Left ventricle myocardium superior (tissue), 1 donor: ENCODE measurements at regions not wholly inside any gene's neighbourhood (a gene's known extent, or its start where the extent isn't known, plus 50 kb on each side); places are given as distances from the start of the nearest gene placed in this dataset.

ENCODE experiments used
- ATAC-seq: fragments of 200-7000 bp; cut with Tn5 transposase; one replicate; pipeline ENCODE4 v1.9.1; 2020; ENCODE audit warnings: mild to moderate bottlenecking, moderate library complexity
- DNase-seq: peaks from one replicate; pipeline ENCODE4 v3.0.0-alpha.2; 2020
- intact Hi-C: fragments of 100-400 bp; cut with micrococcal nuclease; formaldehyde crosslinking; loops from one replicate; pipeline ENCODE4 v1.11.0; 2022
- donor health status: DM: no; HTN: yes; CAD: no; lungs with severe emphysema.

GRCh38 chr14:42703501-42703900 lies 1096.8 kb downstream of the LRFN5 start:
- DNase-seq = no peak
- no peak for ATAC-seq
- intact Hi-C loops = no loop called here

DNA sequence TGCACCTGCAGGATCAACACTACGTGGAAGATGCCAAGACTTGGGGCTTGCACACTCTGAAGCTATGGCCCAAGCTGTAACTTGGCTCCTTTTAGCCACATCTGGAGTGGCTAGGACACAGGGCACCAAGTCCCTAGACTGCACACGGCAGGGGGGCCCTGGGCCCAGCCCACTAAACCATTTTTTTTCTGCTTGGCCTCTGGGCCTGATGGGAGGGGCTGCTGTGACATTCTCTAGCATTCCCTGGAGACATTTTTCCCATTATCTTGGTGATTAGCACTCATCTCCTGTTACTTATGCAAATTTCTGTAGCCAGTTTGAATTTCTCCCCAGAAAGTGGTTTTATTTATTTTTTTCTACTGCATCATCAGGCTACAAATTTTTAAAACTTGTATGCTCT lies 1080.7 kb downstream of the LRFN5 start:
- ATAC-seq (no peak), DNase-seq (no peak)
- intact Hi-C loops = no loop called here

GRCh38 chr14:42683707-42684106 lies 1077.0 kb downstream of the LRFN5 start:
- ATAC-seq (no peak), DNase-seq (no peak)
- intact Hi-C loops = no loop called here

- intact Hi-C loops = no loop called here
- no peak for DNase-seq
- ATAC-seq = no peak
Observed at GRCh38 chr14:42676636-42677035, 1070.0 kb downstream of the LRFN5 start.

DNA sequence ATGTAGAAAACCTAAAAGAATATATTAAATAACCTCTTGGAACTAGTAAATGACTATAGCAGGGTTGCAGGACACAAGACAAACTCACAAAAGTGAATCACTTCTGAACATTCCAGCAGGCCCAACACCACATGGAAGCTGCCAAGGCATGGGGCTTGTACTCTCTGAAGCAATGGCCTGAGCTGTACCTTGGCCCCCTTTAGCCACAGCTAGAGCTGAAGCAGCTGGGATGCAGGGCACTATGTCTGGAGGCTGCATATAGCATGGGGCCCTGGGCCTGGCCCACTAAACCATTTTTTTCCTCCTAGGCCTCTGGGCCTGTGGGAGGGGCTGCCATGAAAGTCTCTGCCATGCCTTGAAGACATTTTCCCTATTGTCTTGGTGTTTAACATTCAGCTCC lies 1067.3 kb downstream of the LRFN5 start:
- DNase-seq = no peak
- ATAC-seq = no peak
- intact Hi-C loops = no loop called here

DNA sequence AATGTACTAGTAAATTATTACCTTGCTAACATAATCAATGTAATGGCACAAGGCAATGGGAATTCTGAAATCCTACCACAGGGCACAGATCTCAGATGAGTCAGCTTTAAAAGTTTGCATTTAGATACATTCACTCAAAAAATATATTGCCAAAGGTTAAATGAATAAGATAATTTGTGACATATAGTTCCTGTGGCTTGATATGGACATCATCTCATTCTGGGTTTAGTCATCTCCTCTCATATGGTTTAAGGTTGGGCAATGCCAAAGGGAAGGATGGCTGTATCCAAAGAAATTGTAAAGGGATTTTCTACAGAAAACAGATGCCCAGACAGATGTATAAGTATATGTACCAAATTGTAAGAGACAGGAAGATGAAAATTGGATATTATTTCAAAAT lies 1065.0 kb downstream of the LRFN5 start:
- no peak for DNase-seq
- intact Hi-C loops = no loop called here
- no peak for ATAC-seq

DNA sequence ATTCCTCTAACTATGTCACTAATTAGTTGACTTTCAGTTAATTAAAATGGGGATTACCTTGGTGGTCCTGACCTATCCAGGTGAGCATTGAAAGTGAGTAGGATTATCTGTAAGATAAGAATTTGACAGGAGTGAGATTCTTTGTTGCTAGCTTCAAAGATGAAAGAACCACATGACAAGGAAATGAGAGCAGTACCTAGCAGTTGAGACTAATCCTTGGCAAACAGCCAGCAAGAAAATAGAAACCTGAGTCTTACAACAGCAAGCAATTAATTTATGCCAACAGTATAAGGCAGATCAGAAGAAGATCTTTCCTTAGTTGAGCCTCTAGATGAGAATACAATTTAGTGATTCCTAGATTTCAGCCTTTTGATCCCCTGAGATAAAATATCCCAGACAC lies 1058.4 kb downstream of the LRFN5 start:
- intact Hi-C loops = no loop called here
- DNase-seq = no peak

DNA sequence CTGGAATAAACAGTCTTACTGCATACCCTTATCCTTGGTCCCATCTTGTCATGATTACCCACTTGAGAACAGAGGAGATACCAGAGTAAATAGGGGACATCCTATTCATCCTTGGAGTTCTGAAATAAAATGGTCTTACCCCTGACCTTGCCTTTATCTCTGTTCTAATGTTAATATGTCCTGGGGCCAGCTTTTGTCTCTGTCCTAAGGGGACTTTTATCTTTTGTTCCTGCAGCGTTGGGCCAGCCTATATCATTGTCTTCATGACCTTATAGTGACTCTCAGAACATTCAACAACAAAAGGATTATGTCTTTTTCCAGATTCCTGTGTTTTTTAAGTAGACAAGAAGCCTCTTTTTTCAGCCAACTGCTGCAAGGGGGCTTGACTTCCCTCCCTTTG lies 1057.5 kb downstream of the LRFN5 start:
- DNase-seq = no peak
- no peak for ATAC-seq
- intact Hi-C loops = no loop called here

More for the DNA sequence above, 1058.4 kb downstream of the LRFN5 start:
- no peak for ATAC-seq

DNA sequence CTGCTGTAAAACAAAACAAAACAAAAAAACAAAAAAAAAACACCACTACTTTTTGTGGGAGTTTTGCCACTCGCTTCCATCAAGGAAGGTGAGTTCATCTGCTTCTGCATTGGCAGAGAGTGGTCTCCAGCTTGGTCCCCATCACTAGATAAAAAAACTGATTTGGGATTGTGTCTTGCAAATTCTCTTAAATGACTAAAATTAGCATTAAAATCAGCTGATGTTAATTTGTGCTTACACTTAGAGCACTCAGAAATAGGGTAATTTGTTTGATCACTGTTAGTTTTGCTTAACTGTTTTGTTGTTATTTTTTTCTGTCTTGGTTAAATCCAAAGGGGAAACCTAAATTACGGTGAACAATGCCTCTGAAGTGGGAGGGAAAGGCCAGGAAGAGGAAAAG lies 1048.0 kb downstream of the LRFN5 start:
- DNase-seq (no peak), ATAC-seq (no peak)
- intact Hi-C loops = no loop called here

- intact Hi-C loops = no loop called here
- ATAC-seq (no peak), DNase-seq (no peak)
Observed at GRCh38 chr14:42642787-42643186, 1036.1 kb downstream of the LRFN5 start.

GRCh38 chr14:42633504-42634095 lies 1026.9 kb downstream of the LRFN5 start:
- DNase-seq (no peak), ATAC-seq (no peak)
- intact Hi-C loops = no loop called here

GRCh38 chr14:42629553-42629952 lies 1022.9 kb downstream of the LRFN5 start:
- ATAC-seq (no peak), DNase-seq (no peak)
- intact Hi-C loops = no loop called here

- DNase-seq (no peak), ATAC-seq (no peak)
- intact Hi-C loops = no loop called here
Observed at GRCh38 chr14:42628602-42629001, 1021.9 kb downstream of the LRFN5 start.

- no peak for ATAC-seq
- intact Hi-C loops = no loop called here
Observed at GRCh38 chr14:42626986-42627385, 1020.3 kb downstream of the LRFN5 start.

DNA sequence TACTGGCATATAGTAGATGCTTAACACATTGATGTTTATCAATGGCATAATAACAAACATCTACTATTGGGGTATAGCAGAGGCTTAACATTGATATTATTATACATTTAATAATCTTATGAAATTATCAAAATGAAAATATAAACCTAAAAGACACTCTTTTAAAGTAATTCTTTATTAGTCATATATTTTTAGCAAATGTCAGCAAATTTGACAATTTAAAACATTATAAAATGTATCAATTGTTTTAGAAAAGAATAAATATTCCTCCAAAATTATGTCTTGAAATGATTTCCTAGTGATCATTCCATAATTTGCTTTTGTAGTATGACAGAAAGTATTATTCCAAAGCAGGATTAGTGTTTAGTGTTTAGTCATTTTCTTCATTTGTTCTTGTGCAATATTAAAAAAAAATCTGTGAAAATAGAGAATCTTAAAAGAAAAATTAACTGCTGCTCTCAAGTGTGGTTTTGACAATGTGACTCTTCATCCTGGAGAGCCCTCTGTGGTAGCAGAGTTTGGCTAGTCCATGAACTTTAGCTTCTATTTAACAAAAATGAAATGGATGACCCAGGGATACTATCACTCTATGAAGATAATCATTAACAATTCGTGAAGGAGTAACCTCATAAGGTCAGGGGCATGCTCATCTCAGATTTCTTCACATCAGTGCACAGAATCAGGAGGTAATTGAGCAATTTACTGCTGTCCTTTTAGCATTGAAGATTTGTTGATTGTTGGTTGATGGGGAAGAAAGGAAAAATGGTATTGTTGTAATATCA lies 1018.5 kb downstream of the LRFN5 start:
- intact Hi-C loops = no loop called here
- DNase-seq = no peak
- ATAC-seq = no peak

More at GRCh38 chr14:42626986-42627385, 1020.3 kb downstream of the LRFN5 start:
- no peak for DNase-seq

DNA sequence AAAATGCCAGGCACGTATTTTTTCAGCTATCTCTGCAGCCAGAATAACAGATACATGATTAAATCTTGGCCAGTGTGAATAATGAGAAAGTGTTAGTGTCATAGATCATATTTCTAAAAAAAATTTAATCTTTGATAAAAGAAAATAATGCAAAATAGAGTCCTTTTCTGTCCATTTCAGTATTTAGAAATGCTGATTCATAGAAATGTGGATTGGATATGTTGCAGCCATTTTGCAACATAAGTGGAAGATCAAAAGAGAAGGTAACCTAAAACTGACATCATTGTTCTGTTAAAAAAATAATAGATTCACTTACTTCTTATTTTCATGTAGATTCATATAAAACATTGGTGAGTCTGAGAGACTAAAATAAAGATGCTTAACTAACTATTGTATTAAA lies 1010.3 kb downstream of the LRFN5 start:
- intact Hi-C loops = no loop called here
- DNase-seq = no peak
- no peak for ATAC-seq

DNA sequence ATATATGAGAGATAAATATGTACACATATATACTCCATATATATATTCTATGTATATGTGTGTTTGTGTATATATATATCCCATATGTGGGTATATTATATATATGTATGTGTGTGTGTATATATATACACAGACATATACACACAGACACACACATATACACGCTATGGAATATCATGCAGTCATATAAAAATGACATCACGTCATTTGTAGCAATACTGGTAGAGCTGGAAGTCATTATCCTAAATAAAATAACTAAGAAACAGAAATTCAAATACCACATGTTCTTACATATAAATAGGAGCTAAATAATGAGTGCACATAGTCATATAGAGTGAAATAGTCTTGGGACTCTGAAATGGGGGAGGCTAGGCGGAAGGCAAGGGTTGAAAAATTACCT lies 1000.2 kb downstream of the LRFN5 start:
- intact Hi-C loops = no loop called here
- ATAC-seq = no peak
- DNase-seq = no peak

GRCh38 chr14:42602336-42602845 lies 995.7 kb downstream of the LRFN5 start:
- DNase-seq = no peak
- intact Hi-C loops = no loop called here
- ATAC-seq = no peak

DNA sequence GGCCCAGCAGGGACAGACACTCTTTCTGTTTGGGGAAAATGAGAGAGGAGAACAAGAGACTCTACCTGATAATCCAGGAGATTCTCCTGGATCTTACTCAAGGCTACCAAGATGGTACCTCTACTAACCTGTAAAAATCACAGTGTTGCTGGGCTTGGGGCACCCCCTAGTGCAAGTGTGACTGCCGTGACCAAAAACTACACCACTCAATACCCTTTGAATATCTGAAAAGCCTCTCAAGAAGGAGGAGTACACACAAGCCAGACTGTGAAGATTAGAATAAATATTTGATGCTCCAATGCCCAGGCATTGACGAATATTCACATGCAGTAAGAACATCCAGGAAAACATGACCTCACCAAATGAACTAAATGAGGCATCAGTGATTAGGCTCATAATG lies 965.4 kb downstream of the LRFN5 start:
- intact Hi-C loops = no loop called here
- DNase-seq (no peak), ATAC-seq (no peak)

GRCh38 chr14:42569227-42569626 lies 962.6 kb downstream of the LRFN5 start:
- ATAC-seq (no peak), DNase-seq (no peak)
- intact Hi-C loops = no loop called here

GRCh38 chr14:42565556-42565955 lies 958.9 kb downstream of the LRFN5 start:
- intact Hi-C loops = no loop called here
- DNase-seq = no peak
- ATAC-seq = no peak
